ENCODE measurements at regions not wholly inside any gene's neighbourhood (a gene's known extent, or its start where the extent isn't known, plus 50 kb on each side); places are given as distances from the start of the nearest gene placed in this dataset.
"Not testable (repeated sequence)": the region's sequence is repeated elsewhere in the genome, so short reads cannot be mapped to it uniquely, and the experiment has no call there.

DNA sequence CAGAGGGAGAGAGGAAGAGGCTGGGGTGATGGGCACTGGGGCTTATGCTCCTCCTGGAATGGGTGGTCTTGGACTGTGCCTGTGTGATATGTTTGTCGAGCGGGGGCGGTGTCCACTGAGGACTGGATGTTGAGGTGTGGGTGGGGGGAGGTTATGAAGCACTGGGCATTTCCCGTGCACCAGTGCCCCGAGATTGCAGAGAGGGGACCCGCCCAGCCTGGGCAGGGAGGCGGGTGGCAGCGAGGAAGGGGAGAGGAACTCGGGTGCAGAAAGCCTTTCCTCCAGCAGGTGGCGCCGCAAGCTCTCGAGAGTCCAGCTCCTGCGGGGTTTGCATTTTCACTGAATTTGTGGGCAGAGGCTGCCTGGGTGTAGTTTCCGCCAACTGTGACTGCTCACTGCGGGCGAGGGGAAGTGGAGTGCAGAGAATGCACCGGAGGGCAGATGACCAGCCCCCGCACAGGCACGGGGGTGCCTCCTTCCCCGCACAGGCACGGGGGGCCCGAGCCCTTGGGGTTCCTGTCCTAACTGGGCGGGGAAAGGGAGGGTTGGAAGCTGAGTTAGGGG, 190.6 kb downstream of the SEC14L1 start:
- no peak for DNase-seq (ENCODE audit: low read depth, low spot score)
- peak overlapping the region; percentile 65 for H3K27ac ChIP-seq

DNA sequence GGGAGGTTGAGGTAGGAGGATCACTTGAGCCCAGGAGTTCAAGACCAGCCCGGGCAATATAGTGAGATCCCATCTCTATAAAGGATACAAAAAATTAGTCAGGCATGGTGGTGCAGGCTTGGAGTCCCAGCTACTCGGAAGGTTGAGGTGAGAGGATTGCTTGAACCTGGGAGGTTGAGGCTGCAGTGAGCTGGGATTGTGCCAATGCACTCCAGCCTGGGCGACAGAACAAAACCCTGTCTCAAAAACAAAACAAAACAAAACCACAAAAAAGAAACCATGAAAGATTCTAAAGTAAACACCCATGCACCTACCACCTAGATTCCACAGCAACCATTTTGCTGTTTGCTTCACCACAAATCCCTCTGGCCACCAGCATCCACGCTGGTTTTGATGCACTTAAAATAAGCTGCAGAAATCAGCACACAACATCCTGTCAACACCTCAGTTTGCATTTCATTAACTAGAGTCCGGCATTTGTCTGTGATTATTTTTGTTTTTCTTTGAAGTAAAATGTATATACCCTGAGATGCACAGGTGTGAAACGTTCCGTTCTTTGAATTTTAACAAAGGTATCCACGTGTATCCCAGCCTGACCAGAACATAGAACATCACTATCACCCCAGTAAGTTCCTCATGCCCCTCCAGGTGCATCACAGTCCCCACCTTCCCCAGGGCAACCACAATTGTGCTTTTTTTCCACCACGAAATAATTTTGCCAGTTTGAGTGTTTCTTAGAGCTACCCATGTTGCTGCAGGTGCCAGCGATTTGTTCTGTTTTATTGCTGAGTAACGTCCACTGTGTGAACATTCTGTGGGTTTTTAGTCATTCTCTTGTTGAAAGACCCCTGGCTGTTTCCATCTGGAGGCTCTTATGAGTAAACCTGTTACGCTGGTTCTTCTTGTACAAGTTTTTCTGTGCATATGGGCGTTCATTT, 191.5 kb downstream of the SEC14L1 start:
- H3K27ac ChIP-seq = peak overlapping the region; percentile 65
- DNase-seq (ENCODE audit: low read depth, low spot score) = no peak

DNA sequence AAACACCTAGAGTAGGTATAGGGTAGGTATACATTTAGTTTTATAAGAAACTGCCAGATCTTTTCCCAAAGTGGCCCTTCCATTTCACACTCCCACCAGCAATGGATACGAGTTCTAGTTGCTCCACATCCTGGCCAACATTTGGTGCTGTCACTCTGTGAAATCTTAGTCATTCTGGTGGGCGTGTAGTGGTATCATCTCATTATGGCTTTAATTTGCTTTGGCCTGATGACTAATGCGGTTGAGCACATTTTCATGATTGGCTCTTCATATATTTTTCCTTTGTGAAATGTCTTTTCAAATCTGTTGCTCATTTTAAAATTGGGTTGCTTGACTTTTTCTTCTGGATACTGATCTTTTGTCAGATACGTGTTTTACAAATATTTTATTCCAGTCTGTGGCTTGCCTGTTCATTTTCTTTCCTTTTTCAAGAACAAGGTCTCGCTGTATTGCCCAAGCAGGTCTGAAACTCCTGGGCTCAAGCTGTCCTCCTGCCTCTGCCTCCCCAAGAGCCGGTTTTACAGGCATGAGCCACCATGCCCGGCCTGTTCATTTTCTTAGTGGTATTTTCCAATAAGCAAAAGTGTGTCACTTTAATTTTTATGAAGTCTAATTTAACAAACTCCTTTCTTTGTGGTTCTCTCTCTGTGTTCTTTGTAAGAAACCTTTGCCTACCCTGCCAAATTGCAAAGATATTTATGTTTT, 192.4 kb downstream of the SEC14L1 start:
- DNase-seq (ENCODE audit: low read depth, low spot score) = no peak
- H3K27ac ChIP-seq = peak overlapping the region; percentile 65

DNA sequence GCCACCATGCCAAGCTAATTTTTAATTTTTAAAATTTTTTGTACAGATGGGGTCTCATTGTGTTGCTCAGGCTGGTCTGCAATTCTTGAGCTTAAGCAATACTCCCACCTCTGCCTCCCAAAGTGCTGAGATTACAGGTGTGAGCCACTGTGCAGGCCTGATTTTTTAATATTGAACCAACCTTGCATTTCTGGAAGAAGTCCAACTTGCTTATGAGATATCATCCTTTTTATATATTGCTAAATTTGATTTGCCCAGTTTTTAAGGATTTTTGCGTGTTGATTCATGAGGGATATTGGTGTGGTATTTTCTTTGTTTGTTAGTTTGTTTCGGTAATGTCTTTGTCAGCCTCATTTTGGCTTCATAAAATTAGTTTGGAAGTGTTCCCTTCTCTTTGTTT, 196.4 kb downstream of the SEC14L1 start:
- DNase-seq (ENCODE audit: low read depth, low spot score) = no peak
- no peak overlapping the region for H3K27ac ChIP-seq

DNA sequence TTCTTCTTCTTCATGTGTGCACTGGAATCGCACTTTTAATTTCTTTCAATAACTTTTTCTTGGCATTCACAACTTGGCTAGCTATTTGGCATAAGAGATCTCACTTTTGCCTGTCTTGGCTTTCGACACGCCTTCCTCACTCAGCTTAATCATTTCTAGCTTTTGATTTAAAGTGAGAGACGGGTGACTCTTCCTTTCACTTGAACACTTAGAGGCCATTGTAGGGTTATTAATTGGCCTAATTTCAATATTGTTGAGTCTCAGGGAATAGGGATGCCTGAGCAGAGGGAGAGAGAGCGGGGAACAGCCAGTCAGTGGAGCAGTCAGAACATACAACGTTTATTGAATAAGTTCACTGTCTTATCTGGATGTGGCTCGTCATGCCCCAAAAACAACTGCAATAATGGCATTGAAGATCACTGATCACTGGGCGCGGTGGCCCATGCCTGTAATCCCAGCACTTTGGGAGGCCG, 200.3 kb downstream of the SEC14L1 start:
- no peak overlapping the region for H3K27ac ChIP-seq
- DNase-seq (ENCODE audit: low read depth, low spot score) = no peak

DNA sequence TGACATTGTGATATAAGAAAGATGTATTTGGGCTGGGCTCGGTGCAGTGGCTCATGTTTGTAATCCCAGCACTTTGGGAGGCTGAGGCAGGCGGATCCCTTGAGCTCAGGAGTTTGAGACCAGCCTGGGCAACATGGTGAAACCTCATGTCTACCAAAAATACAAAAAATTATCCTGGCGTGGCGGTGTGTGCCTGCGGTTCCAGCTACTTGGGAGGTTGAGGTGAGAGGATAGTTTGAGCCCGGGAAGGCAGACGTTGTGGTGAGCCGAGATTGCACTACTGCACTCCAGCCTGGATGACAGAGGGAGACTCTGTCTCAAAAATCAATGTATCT, 201.9 kb downstream of the SEC14L1 start:
- not testable (repeated sequence) for H3K27ac ChIP-seq; DNase-seq (ENCODE audit: low read depth, low spot score)

DNA sequence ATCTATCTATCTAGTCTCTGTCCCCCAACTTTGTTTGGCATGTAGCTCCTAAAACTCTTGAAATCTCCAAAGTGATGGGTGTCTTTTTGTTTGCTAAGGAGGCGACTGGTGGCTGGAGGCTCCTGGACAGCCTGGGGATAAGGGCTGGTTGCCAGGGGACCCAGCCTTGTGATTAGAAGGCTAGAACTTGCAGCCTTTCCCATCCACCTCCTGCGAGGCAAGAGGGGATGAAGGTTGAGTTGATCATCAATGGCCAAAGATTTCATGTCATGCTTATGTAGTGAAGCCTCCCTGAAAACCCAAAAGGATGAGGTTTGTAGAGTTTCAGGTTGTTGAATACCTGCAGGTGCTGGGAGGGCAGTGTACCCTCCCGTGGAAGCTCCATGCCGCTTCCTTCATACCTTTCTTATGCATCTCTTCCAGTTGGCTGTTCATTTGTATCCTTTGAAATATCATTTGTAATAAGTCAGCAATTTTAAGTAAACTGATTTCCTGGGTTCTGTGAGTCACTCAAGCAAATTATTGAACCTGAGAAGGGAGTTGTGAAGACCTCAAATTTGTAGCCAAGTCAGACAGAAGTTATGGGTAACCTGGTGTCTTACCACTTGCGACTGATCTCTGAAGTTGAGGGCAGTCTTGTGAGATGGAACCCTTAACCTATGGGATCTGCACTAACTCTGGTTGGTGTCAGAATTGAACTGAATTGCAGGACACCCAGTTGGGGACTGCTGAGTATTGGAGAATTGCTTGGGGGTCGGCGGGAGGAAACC, 202.4 kb downstream of the SEC14L1 start:
- no peak for DNase-seq (ENCODE audit: low read depth, low spot score)
- H3K27ac ChIP-seq = no peak overlapping the region

DNA sequence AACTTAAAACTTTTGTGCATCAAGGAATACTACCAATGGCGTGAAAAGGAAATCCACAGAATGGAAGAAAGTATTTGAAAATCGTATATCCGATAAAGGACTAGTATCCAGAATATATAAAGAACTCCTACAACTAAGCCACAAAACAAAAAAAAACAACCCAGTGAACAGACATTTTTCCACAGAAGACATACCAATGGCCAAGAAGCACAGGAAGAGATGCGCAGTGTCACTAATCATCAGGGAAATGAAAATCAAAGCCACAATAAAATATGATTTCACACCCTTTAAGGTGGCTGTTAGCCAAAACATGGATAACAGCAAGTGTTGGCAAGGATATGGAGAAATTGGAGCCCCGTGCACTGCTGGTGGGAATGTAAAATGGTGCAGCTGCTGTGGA, 203.3 kb downstream of the SEC14L1 start:
- no peak overlapping the region for H3K27ac ChIP-seq
- no peak for DNase-seq (ENCODE audit: low read depth, low spot score)

DNA sequence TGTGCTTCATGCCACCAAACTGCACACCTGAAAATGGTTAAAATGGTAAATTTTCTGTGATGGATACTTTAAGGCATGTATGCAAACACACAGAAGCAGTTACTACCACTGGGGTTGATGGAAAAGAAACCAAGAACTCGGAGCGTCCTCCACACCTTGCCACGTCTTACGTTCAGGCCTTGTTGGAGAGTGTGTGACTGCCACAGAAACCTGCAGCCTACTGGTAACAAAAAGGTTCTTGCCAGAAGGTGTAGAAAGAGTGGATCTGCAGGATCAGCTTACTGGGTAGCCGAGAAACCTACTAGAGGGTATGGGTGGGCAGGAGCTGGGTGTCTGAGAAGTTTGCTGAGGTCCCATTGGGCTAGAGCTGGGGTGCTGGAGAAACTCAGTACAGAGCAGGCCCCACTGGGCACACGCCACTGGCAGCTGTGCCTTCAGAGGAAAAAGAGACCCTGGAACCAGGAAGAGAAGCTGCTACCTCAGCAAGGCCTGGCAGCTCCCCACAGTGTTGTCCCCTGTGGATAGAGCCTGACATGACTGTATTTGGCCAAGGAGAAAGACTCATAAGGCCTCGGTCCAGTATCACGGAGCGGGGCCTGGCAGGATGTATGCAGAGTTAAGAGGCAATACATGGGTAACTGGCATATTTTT, 204.6 kb downstream of the SEC14L1 start:
- no peak for DNase-seq (ENCODE audit: low read depth, low spot score)

DNA sequence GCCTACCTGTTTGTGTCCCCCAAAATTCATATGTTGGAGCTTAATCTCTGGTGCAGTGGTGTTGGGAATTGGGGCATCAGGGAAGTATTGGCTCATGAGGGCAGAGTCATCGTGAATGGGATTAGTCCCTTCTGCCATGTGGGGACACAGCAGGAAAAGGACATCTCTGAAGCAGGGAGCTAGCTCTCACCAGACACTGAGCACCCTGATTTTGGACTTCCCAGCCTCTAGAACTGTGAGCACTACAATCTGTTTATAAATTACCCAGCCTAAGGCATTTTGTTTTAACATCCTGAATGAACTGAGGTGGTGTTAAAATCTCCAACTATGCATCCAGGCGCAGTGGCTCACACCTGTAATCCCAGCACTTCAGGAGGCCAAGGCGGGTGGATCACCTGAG, 206.0 kb downstream of the SEC14L1 start:
- H3K27ac ChIP-seq = no peak overlapping the region
- DNase-seq (ENCODE audit: low read depth, low spot score) = no peak

More for the DNA sequence above, 204.6 kb downstream of the SEC14L1 start:
- no peak overlapping the region for H3K27ac ChIP-seq

DNA sequence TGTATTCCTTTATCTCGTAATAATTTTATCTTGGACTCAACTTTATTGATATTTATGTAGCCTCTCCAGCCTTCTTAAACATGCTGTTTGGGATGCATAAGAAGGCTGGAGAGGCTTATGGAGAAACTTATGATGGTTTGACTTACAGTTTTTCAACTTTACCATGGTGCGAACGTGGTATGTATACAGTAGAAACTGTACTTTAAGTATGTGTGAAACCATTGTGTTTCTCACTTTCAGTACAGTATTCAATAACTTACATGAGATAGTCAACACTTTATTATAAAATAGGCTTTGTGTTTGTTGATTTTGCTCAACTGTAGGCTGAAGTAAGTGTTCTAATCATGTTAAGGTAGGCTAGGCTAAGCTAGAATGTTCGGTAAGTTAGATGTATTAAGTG, 206.8 kb downstream of the SEC14L1 start:
- DNase-seq (ENCODE audit: low read depth, low spot score) = no peak
- no peak overlapping the region for H3K27ac ChIP-seq

DNA sequence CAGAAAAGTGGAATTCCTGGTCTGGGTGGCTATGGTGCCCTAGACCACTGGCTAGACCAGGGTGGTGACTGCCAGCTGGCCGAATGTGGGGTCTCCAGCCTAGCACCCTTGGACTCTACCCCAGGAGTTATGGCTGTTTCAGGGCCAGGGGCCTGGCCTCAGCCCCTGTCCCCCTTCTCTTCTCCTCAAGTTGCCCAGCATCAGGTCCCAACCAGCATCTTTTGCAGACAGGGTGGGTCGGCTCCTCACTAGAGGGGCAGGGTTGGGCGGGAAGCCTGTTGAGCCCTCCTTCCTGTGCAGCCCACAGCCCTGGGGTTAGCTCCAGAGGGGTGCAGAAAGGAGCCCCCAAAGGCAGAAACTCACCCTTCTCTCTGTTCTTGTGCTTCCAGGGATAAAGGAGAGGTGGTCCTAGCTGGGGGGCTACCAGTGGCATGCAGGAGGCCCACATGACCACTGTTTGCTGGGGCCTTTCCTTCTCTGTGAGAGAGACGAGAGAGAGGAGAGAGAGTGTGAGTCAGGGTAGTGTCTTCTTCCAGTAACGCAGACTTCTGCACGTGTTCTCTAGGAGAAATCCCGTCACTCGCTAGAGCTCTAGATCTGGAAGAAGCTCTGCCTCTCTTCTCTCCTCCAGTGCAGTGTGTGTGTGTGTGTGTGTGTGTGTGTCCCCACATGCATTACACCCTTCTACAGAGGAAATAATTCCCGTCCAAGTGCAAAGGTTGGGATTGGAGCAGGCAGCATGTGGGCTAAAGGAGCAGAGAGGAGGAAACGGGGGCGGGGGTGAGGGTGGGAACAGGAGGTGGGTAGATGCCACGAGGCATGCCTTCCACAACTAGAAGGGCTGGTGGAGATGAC, 209.4 kb downstream of the SEC14L1 start:
- H3K27ac ChIP-seq = no peak overlapping the region
- DNase-seq (ENCODE audit: low read depth, low spot score) = no peak

DNA sequence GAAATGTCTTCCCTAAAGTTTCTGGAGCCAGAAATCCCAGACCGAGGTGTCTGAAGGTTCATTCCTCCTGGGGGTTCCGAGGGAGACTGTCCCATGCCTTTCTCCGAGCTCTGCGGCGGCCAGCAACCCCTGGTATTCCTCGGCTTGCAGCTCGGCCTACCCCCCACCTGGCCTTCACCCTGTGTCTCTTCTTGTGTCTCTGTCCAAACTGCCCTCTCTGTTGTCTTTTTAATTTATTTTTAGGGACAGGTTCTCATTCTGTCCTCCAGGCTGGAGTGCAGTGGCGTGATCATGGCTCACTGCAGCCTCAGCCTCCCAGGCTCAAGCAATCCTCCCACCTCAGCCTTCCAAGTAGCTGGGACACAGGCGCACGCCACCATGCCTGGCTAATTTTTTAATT, 211.7 kb downstream of the SEC14L1 start:
- no peak for DNase-seq (ENCODE audit: low read depth, low spot score)
- no peak overlapping the region for H3K27ac ChIP-seq

DNA sequence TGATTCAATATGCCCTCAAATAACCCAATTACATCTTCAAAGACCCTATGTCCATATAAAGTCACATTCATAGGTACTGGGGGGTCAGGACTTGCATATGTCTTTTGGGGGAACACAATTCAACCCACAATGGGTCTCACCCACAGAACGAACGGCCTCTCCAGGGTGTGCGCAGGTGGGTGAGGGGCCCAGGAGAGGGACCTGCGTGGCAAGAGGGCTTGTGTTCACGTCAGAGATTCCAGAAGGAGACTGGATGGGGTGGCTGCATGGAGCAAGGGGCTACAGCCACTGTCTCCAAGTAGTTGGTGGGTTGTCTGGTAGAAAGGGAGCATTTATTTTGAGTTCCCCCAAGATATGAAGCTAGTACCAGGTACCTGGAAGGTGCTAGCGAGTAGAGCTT, 212.2 kb downstream of the SEC14L1 start:
- H3K27ac ChIP-seq = no peak overlapping the region

DNA sequence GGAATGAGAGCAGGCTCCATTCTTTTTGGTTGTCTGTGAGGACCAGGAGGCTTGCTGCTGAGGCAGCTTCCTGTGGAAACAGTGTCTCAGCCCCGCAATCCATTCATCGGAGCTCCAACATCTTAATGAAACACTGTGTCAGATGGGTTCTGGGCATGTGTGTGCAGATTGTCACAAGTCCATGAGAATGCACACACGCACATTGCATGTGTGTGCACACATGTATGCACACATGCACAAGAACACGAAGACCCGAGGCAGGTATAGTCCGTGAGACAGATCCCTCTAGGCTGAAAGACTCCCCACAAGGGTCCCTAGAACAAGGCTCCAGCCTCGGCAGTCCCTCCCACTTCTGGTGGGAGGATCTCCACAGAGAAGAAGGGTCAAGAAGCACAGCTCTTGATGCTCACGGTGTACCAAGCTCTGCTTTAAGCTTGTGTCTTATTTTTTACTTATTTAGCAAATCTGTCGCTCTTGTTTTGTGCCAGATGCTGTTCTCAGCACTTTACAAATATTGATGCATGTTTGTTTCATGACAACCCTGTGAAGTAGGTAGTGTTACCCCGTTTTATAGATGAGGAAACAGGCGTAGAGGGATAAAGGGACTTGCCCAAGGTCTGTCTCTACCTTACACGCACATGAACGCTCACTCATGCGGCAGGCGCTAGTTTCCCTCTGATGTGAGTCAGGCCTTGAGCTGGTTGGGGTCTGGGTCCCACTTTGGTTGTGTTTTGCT, 213.1 kb downstream of the SEC14L1 start:
- DNase-seq (ENCODE audit: low read depth, low spot score) = no peak
- peak overlapping the region; percentile 57 for H3K27ac ChIP-seq

More for the DNA sequence above, 212.2 kb downstream of the SEC14L1 start:
- no peak for DNase-seq (ENCODE audit: low read depth, low spot score)

DNA sequence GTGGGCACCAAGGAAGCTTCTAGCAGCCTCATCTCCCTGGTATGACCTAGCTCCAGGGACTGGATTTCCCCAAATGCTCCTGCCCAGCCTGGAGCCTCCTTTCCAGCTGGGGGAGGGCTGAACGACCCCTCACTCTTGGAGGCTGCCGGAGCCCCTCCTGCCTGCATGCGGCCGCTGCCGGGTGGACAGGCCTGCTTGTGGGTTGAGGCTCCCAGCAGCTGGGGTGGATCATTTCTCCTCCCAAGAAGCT, 213.6 kb downstream of the SEC14L1 start:
- DNase-seq (ENCODE audit: low read depth, low spot score) = no peak
- H3K27ac ChIP-seq = peak overlapping the region; percentile 57

DNA sequence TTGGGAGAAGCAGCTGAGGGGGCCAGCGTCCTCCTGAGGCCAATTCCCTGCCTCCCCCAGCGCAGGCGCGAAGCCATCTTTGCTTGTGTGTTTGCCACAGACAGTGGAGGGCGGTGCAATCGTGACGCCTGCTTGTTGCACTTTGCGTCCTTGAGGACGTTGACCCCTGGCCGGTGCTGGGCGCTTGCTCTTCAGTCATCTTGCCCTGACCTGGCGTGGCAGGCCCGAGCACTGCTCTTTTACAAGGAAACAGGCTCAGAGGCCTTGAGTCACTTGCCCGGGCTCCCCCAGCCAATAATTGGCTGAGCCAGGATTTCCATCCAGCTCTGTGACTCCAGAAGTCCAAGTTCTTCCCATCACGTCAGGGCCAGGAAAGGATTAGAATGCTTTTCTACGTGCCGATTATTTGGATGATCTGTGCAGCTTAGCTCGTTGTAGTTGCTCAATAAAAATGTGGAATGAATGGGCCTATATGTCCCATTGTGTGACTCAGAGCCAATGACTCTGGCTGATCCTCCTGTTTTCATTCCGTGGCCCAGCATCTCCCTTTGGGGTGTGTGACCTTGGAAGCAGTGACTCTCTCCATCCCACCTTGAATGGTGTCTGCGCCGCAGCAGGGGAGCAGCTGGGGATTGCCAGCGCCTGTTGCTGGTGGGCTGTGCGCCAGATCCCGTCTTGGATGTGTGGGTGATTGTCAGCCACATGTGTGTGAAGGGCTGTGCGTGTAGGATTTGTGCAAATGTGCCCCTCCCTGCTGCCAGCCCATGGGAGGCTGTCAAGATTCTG, 214.1 kb downstream of the SEC14L1 start:
- H3K27ac ChIP-seq = peak overlapping the region; percentile 57
- DNase-seq (ENCODE audit: low read depth, low spot score) = no peak
